CD14-positive monocyte (primary cell): ENCODE measurements at regions not wholly inside any gene's neighbourhood (a gene's known extent, or its start where the extent isn't known, plus 50 kb on each side); places are given as distances from the start of the nearest gene placed in this dataset.
A peak's percentile ranks its signal among the peaks of the same experiment; 100 is the strongest.

Experiments used
- DNase-seq, 3 donors: peaks; one replicate each; pipeline ENCODE4 v3.0.0-alpha.2; 2011 to 2022
- H2AFZ ChIP-seq: 2 replicates; pipeline ENCODE4 v1.6.0; 2012; ENCODE audit warnings: mild to moderate bottlenecking, low read depth, low read length, inconsistent platforms; ENCODE audit not compliant: insufficient read depth, poor library complexity, severe bottlenecking
- H3K27ac ChIP-seq, 2 donors: 1 replicate in 1 of 2; 2 replicates in 1 of 2; pipeline ENCODE4 v1.5.1; 2012 to 2013; ENCODE audit warnings: low read length in 2 of 2, control low read depth in 1 of 2, inconsistent platforms in 1 of 2, low read depth in 1 of 2, mild to moderate bottlenecking in 1 of 2
- H3K27me3 ChIP-seq, 2 donors: one replicate each; pipeline versions ENCODE4 v1.6.0 to v1.6.1; 2011 to 2013; ENCODE audit warnings: low read length in 2 of 2; ENCODE audit not compliant: control insufficient read depth in 2 of 2, insufficient read depth in 2 of 2
- H3K36me3 ChIP-seq, 2 donors: replicated peaks in 1 of 2; 1 replicate in 1 of 2; 2 replicates in 1 of 2; pipeline versions ENCODE4 v1.5.1 to v1.6.1; 2012 to 2013; ENCODE audit warnings: low read length in 2 of 2, control low read depth in 1 of 2, inconsistent platforms in 1 of 2, mild to moderate bottlenecking in 1 of 2; ENCODE audit not compliant: insufficient read depth in 2 of 2, control insufficient read depth in 1 of 2
- H3K4me1 ChIP-seq, 2 donors: 1 replicate in 1 of 2; 2 replicates in 1 of 2; pipeline versions ENCODE4 v1.5.1 to v1.6.1; 2012 to 2013; ENCODE audit warnings: low read length in 2 of 2, control low read depth in 1 of 2, inconsistent platforms in 1 of 2, mild to moderate bottlenecking in 1 of 2, moderate library complexity in 1 of 2; ENCODE audit not compliant: insufficient read depth in 2 of 2, control insufficient read depth in 1 of 2
- H3K4me2 ChIP-seq: replicated peaks from 2 replicates; pipeline ENCODE3; 2012; ENCODE audit warnings: low read length, moderate library complexity, mild to moderate bottlenecking; ENCODE audit not compliant: poor library complexity, severe bottlenecking; ENCODE audit errors: extremely low read depth
- H3K4me3 ChIP-seq, 3 experiments: fragments of 200-600 bp in 1 of 3; sonication (generic) in 1 of 3; replicated peaks in 1 of 3; 1 replicate in 2 of 3; 2 replicates in 1 of 3; pipeline ENCODE4 v1.5.1; 2011 to 2013; ENCODE audit warnings: low read length in 3 of 3, mild to moderate bottlenecking in 3 of 3, control low read depth in 2 of 3, low read depth in 2 of 3, inconsistent platforms in 1 of 3, moderate library complexity in 1 of 3
- H3K79me2 ChIP-seq: 2 replicates; pipeline ENCODE4 v1.6.0; 2012; ENCODE audit warnings: mild to moderate bottlenecking, control low read depth, inconsistent platforms, low read length, moderate library complexity; ENCODE audit not compliant: insufficient read depth
- H3K9ac ChIP-seq: 2 replicates; pipeline ENCODE4 v1.6.0; 2017; ENCODE audit warnings: low read length, mild to moderate bottlenecking; ENCODE audit not compliant: insufficient read depth, poor library complexity, severe bottlenecking
- H3K9me3 ChIP-seq, 2 donors: replicated peaks in 1 of 2; 1 replicate in 1 of 2; 2 replicates in 1 of 2; pipeline versions ENCODE4 v1.5.1 to v1.6.1; 2012 to 2013; ENCODE audit warnings: low read length in 2 of 2, control low read depth in 1 of 2; ENCODE audit not compliant: control insufficient read depth in 1 of 2, insufficient read depth in 1 of 2
- H4K20me1 ChIP-seq: 2 replicates; pipeline ENCODE4 v1.6.0; 2012; ENCODE audit warnings: mild to moderate bottlenecking, low read length, control low read depth, moderate library complexity; ENCODE audit not compliant: insufficient read depth
- H3K27ac Mint-ChIP-seq, 7 donors: one replicate each; pipeline ENCODE4 v1.8.0; 2020; ENCODE audit warnings: mild to moderate bottlenecking in 7 of 7, mixed read lengths in 7 of 7, moderate library complexity in 6 of 7, inconsistent platforms in 2 of 7
- H3K27me3 Mint-ChIP-seq, 3 donors: one replicate each; pipeline ENCODE4 v1.8.0; 2021 to 2022; ENCODE audit warnings: low read depth in 3 of 3, mild to moderate bottlenecking in 3 of 3, mixed read lengths in 3 of 3, moderate library complexity in 3 of 3, inconsistent platforms in 1 of 3
- H3K36me3 Mint-ChIP-seq, 2 donors: one replicate each; pipeline ENCODE4 v1.8.0; 2020; ENCODE audit warnings: mixed read lengths in 2 of 2, inconsistent platforms in 1 of 2, mild to moderate bottlenecking in 1 of 2
- H3K4me1 Mint-ChIP-seq: one replicate; pipeline ENCODE4 v1.8.0; 2020; ENCODE audit warnings: mild to moderate bottlenecking, mixed read lengths
- H3K4me3 Mint-ChIP-seq, 2 donors: one replicate each; pipeline ENCODE4 v1.8.0; 2020; ENCODE audit warnings: mild to moderate bottlenecking in 2 of 2, mixed read lengths in 2 of 2, moderate library complexity in 1 of 2
- H3K9me3 Mint-ChIP-seq, 7 donors: one replicate each; pipeline ENCODE4 v1.8.0; 2020 to 2022; ENCODE audit warnings: mixed read lengths in 7 of 7, mild to moderate bottlenecking in 6 of 7, moderate library complexity in 6 of 7, inconsistent platforms in 2 of 7
- CTCF ChIP-seq: fragments of 200-600 bp; IDR thresholded peaks from one replicate; pipeline ENCODE4 v1.8.0; 2022; ENCODE audit warnings: antibody characterized with exemption, mild to moderate bottlenecking
- WGBS: methylation state at CpG from one replicate; pipeline ENCODE4 v1.1.5; 2013; ENCODE audit warnings: missing lambda C conversion rate; ENCODE audit not compliant: insufficient coverage; 5-methylcytosine and 5-hydroxymethylcytosine counted together
- intact Hi-C, 2 donors: fragments of 100-400 bp; cut with micrococcal nuclease; formaldehyde crosslinking; loops; one replicate each; pipeline versions ENCODE4 v1.15.0 to v1.15.1; 2023

GRCh38 chr17:77801545-77802332, 156.8 kb upstream of the TNRC6C start:
- Histone ChIP-seq H3K4me3 (no peak overlapping the region), H3K9me3 (no peaks in the 10 kb centered on the region), H3K27me3 (peaks cover 0 to 23% of the 10 kb centered on the region in 2 donors), H3K4me1 (no peaks in the 10 kb centered on the region), H3K27ac (no peak overlapping the region), H3K9ac (no peak overlapping the region), H4K20me1 (no peaks in the 10 kb centered on the region), H3K79me2 (no peaks in the 10 kb centered on the region), H3K4me2 (no peak overlapping the region), H2AFZ (no peak overlapping the region), H3K36me3 (no peaks in the 10 kb centered on the region)
- Mint-ChIP-seq H3K9me3 (peaks cover 0 to 2% (median 0%) of the 10 kb centered on the region in 7 donors), H3K4me3 (peak overlapping the region in 1 of 2 donors; percentile 36), H3K36me3 (no peaks in the 10 kb centered on the region), H3K27me3 (peaks cover 30 to 46% (median 37%) of the 10 kb centered on the region in 3 donors), H3K27ac (peak overlapping the region in 1 of 7 donors; percentile 43), H3K4me1 (no peaks in the 10 kb centered on the region)
- intact Hi-C loops: no loop called here
- no peak for DNase-seq
- WGBS: 89% methylated on average over 13 of the region's 20 CpGs
- TF ChIP-seq CTCF: no peak

- no peaks in the 10 kb centered on the region for H3K4me1 Mint-ChIP-seq
These were observed 156.2 kb upstream of the TNRC6C start for GRCh38 chr17:77802333-77802615.

More at GRCh38 chr17:77802333-77802615, 156.2 kb upstream of the TNRC6C start:
- Histone ChIP-seq H3K27me3 (peaks cover 0 to 23% of the 10 kb centered on the region in 2 donors), H3K9ac (no peak overlapping the region), H3K4me1 (no peaks in the 10 kb centered on the region), H3K9me3 (no peaks in the 10 kb centered on the region), H3K36me3 (no peaks in the 10 kb centered on the region), H3K79me2 (no peaks in the 10 kb centered on the region), H3K4me3 (no peak overlapping the region), H2AFZ (no peak overlapping the region), H3K4me2 (no peak overlapping the region), H3K27ac (no peak overlapping the region), H4K20me1 (no peaks in the 10 kb centered on the region)
- Mint-ChIP-seq H3K36me3 (no peaks in the 10 kb centered on the region), H3K27me3 (peaks cover 32 to 46% (median 37%) of the 10 kb centered on the region in 3 donors), H3K9me3 (peaks cover 0 to 2% (median 0%) of the 10 kb centered on the region in 7 donors), H3K27ac (no peak overlapping the region), H3K4me3 (no peak overlapping the region)
- intact Hi-C loops: no loop called here
- TF ChIP-seq CTCF: no peak
- no peak for DNase-seq
- 19% methylated on average over 3 of the region's 9 CpGs for WGBS
